PC-9 (cell line): ENCODE measurements at regions not wholly inside any gene's neighbourhood (a gene's known extent, or its start where the extent isn't known, plus 50 kb on each side); places are given as distances from the start of the nearest gene placed in this dataset.

ENCODE experiments used
- EZH2 ChIP-seq: fragments of 200-600 bp; sonication (generic); IDR thresholded peaks from 2 replicates; pipeline ENCODE4 v1.8.0; 2017; ENCODE audit warnings: antibody characterized with exemption, low read depth
- TF ChIP-seq, protein P1 (sequence below): fragments of 200-600 bp; sonication (generic); conservative IDR thresholded peaks from 2 replicates; pipeline ENCODE4 v1.6.1; 2017; ENCODE audit warnings: mixed run types, antibody characterized with exemption, mild to moderate bottlenecking, moderate library complexity

DNA sequence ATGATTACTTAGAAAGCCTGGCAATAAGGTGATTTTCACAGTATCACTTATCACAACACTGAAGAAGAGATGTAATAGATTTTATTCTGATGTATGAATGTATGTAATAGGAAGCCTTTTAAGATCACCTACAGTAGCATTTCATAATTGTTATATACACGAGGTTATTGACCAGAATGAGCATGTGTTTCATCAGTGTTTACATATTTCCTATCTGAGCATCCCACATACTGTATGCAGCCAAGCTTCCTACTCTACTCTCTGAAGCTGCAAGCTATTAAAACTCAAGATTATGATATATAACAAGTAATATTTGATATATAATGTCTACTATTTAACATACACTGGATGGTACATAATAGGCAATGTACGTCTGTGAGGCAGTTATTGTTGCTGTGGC is 190.9 kb upstream of the S100G start:
- TF ChIP-seq, protein P1, sequence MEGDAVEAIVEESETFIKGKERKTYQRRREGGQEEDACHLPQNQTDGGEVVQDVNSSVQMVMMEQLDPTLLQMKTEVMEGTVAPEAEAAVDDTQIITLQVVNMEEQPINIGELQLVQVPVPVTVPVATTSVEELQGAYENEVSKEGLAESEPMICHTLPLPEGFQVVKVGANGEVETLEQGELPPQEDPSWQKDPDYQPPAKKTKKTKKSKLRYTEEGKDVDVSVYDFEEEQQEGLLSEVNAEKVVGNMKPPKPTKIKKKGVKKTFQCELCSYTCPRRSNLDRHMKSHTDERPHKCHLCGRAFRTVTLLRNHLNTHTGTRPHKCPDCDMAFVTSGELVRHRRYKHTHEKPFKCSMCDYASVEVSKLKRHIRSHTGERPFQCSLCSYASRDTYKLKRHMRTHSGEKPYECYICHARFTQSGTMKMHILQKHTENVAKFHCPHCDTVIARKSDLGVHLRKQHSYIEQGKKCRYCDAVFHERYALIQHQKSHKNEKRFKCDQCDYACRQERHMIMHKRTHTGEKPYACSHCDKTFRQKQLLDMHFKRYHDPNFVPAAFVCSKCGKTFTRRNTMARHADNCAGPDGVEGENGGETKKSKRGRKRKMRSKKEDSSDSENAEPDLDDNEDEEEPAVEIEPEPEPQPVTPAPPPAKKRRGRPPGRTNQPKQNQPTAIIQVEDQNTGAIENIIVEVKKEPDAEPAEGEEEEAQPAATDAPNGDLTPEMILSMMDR: no peak
- no peak for TF ChIP-seq EZH2
